Activated CD4-positive, alpha-beta memory T cell treated with anti-CD3 and anti-CD28 coated beads for 36 hours (primary cell): ENCODE measurements at regions not wholly inside any gene's neighbourhood (a gene's known extent, or its start where the extent isn't known, plus 50 kb on each side); places are given as distances from the start of the nearest gene placed in this dataset.

Source experiments
- CTCF ChIA-PET: fragments of 350-600 bp; sonication (Branson Sonifier 250); formaldehyde crosslinking; loops from one replicate; lab custom pipeline; 2021; ENCODE audit warnings: antibody characterized with exemption, inconsistent platforms; lab: Charles Lee
- POLR2A ChIA-PET: fragments of 350-600 bp; sonication (Branson Sonifier 250); formaldehyde crosslinking; loops from one replicate; lab custom pipeline; 2021; ENCODE audit warnings: antibody characterized with exemption; lab: Charles Lee
- DNase-seq: peaks from one replicate; pipeline ENCODE4 v3.0.0-alpha.2; 2020
- H3K27ac Mint-ChIP-seq: one replicate; pipeline ENCODE4 v1.8.0; 2021; ENCODE audit warnings: mixed read lengths
- H3K27me3 Mint-ChIP-seq: one replicate; pipeline ENCODE4 v1.8.0; 2021; ENCODE audit warnings: mixed read lengths
- H3K36me3 Mint-ChIP-seq: one replicate; pipeline ENCODE4 v1.8.0; 2021; ENCODE audit warnings: mixed read lengths
- H3K4me1 Mint-ChIP-seq: one replicate; pipeline ENCODE4 v1.8.0; 2021; ENCODE audit warnings: low read depth, mixed read lengths
- H3K4me3 Mint-ChIP-seq: one replicate; pipeline ENCODE4 v1.8.0; 2021; ENCODE audit warnings: mild to moderate bottlenecking, mixed read lengths
- H3K9me3 Mint-ChIP-seq: one replicate; pipeline ENCODE4 v1.8.0; 2021; ENCODE audit warnings: mixed read lengths
- intact Hi-C: fragments of 100-400 bp; cut with micrococcal nuclease; formaldehyde crosslinking; loops from one replicate; pipeline ENCODE4 v1.15.1; 2023

- Mint-ChIP-seq H3K4me1 (no peaks in the 10 kb centered on the region), H3K27ac (no peak overlapping the region), H3K27me3 (peaks cover 6% of the 10 kb centered on the region), H3K4me3 (no peak overlapping the region), H3K9me3 (no peaks in the 10 kb centered on the region), H3K36me3 (no peaks in the 10 kb centered on the region)
- POLR2A ChIA-PET = no interaction called here
- intact Hi-C loops = no loop called here
- no peak for DNase-seq
- CTCF ChIA-PET = no interaction called here
Observed at GRCh38 chr5:174655351-174655750, 69.0 kb upstream of the MSX2 start.

- H3K27me3 Mint-ChIP-seq = peaks cover 4% of the 10 kb centered on the region
- no peaks in the 10 kb centered on the region for H3K36me3 Mint-ChIP-seq
- no peak overlapping the region for H3K27ac Mint-ChIP-seq
- ChIA-PET POLR2A (no interaction called here), CTCF (no interaction called here)
- DNase-seq = no peak
- intact Hi-C loops = no loop called here
- no peaks in the 10 kb centered on the region for H3K4me1 Mint-ChIP-seq
- H3K4me3 Mint-ChIP-seq = no peak overlapping the region
- peaks cover 13% of the 10 kb centered on the region for H3K9me3 Mint-ChIP-seq
Observed at GRCh38 chr5:174664180-174664850, 60.1 kb upstream of the MSX2 start.

- peaks cover 4% of the 10 kb centered on the region for H3K27me3 Mint-ChIP-seq
- H3K27ac Mint-ChIP-seq = no peak overlapping the region
- H3K36me3 Mint-ChIP-seq = no peaks in the 10 kb centered on the region
- DNase-seq = no peak
- H3K4me3 Mint-ChIP-seq = no peak overlapping the region
- ChIA-PET POLR2A (no interaction called here), CTCF (no interaction called here)
- no peaks in the 10 kb centered on the region for H3K4me1 Mint-ChIP-seq
- intact Hi-C loops = no loop called here
- peaks cover 13% of the 10 kb centered on the region for H3K9me3 Mint-ChIP-seq
Observed at GRCh38 chr5:174665347-174665746, 59.0 kb upstream of the MSX2 start.

- CTCF ChIA-PET = no interaction called here
- no peak overlapping the region for H3K27ac Mint-ChIP-seq
- H3K4me3 Mint-ChIP-seq = no peak overlapping the region
- intact Hi-C loops = no loop called here
- POLR2A ChIA-PET = no interaction called here
- H3K9me3 Mint-ChIP-seq = peaks cover 13% of the 10 kb centered on the region
- no peaks in the 10 kb centered on the region for H3K36me3 Mint-ChIP-seq
- no peaks in the 10 kb centered on the region for H3K27me3 Mint-ChIP-seq
- no peaks in the 10 kb centered on the region for H3K4me1 Mint-ChIP-seq
- DNase-seq = no peak
Observed at GRCh38 chr5:174667526-174667925, 56.9 kb upstream of the MSX2 start.

GRCh38 chr5:174668349-174668748 is 56.0 kb upstream of the MSX2 start:
- ChIA-PET POLR2A (no interaction called here), CTCF (no interaction called here)
- no peak for DNase-seq
- no peak overlapping the region for H3K4me3 Mint-ChIP-seq
- H3K36me3 Mint-ChIP-seq = no peaks in the 10 kb centered on the region
- intact Hi-C loops = no loop called here
- H3K4me1 Mint-ChIP-seq = no peaks in the 10 kb centered on the region
- H3K9me3 Mint-ChIP-seq = peaks cover 13% of the 10 kb centered on the region
- no peaks in the 10 kb centered on the region for H3K27me3 Mint-ChIP-seq
- no peak overlapping the region for H3K27ac Mint-ChIP-seq
